Astrocyte of the cerebellum (primary cell): ENCODE measurements at regions not wholly inside any gene's neighbourhood (a gene's known extent, or its start where the extent isn't known, plus 50 kb on each side); places are given as distances from the start of the nearest gene placed in this dataset.

Source experiments
- DNase-seq: peaks from one replicate; pipeline ENCODE4 v3.0.0-alpha.2; 2011; ENCODE audit warnings: low read depth
- H3K4me3 ChIP-seq: 2 replicates; pipeline ENCODE4 v1.5.1; 2011; ENCODE audit warnings: mild to moderate bottlenecking, low read depth, low read length, moderate library complexity
- CTCF ChIP-seq: IDR thresholded peaks from 2 replicates; pipeline ENCODE4 v1.5.1; 2012; ENCODE audit warnings: low read length, low read depth, moderate library complexity, mild to moderate bottlenecking; ENCODE audit errors: missing control alignments
- in situ Hi-C: cut with HindIII; loops from 2 replicates; pipeline ENCODE4 v1.10.0; 2017; ENCODE audit warnings: low sequenced_read_pairs

GRCh38 chr2:191488135-191488534, 189.8 kb upstream of the NABP1 start:
- TF ChIP-seq CTCF = no peak
- H3K4me3 ChIP-seq = no peak overlapping the region
- no peak for DNase-seq
- in situ Hi-C loops = no loop called here

GRCh38 chr2:191489177-191489576, 188.8 kb upstream of the NABP1 start:
- in situ Hi-C loops = no loop called here
- no peak overlapping the region for H3K4me3 ChIP-seq
- TF ChIP-seq CTCF = no peak
- DNase-seq = no peak

- in situ Hi-C loops = no loop called here
- no peak for DNase-seq
- H3K4me3 ChIP-seq = no peak overlapping the region
- TF ChIP-seq CTCF = no peak
Measured at GRCh38 chr2:191496838-191497237, 181.1 kb upstream of the NABP1 start.

GRCh38 chr2:191497822-191498221, 180.1 kb upstream of the NABP1 start:
- no peak for DNase-seq
- in situ Hi-C loops = no loop called here
- H3K4me3 ChIP-seq = no peak overlapping the region
- TF ChIP-seq CTCF = no peak

GRCh38 chr2:191499050-191499449, 178.9 kb upstream of the NABP1 start:
- no peak for DNase-seq
- H3K4me3 ChIP-seq = no peak overlapping the region
- in situ Hi-C loops = no loop called here
- TF ChIP-seq CTCF = no peak

- in situ Hi-C loops = loop anchor here (25.0 kb wide), 2 partner anchors 338 to 463 kb away; partner anchors contain the start of gene STAT4
- DNase-seq = peak; percentile 55
- no peak for TF ChIP-seq CTCF
- H3K4me3 ChIP-seq = no peak overlapping the region
Measured at GRCh38 chr2:191499874-191500565, 177.9 kb upstream of the NABP1 start.
